Calu3 (cell line): ENCODE measurements at regions not wholly inside any gene's neighbourhood (a gene's known extent, or its start where the extent isn't known, plus 50 kb on each side); places are given as distances from the start of the nearest gene placed in this dataset.

Source experiments
- BruUV-seq: library from RNA; stranded (reverse); fragments of 400-500 nt; replicated peaks from 2 replicates; lab custom pipeline; 2021; lab: Mats Ljungman, UMichigan
- CTCF ChIA-PET: fragments of 300-600 bp; sonication (Branson Sonifier 250); formaldehyde crosslinking; loops from one replicate; lab custom pipeline; 2022; ENCODE audit warnings: antibody characterized with exemption; lab: Charles Lee
- DNase-seq: peaks from one replicate; pipeline ENCODE4 v3.0.0; 2022
- H3K27ac Mint-ChIP-seq: one replicate; pipeline ENCODE4 v1.8.0; 2022; ENCODE audit warnings: mixed read lengths; ENCODE audit not compliant: unreplicated experiment
- H3K27me3 Mint-ChIP-seq: one replicate; pipeline ENCODE4 v1.8.0; 2022; ENCODE audit warnings: mixed read lengths; ENCODE audit not compliant: unreplicated experiment
- H3K36me3 Mint-ChIP-seq: one replicate; pipeline ENCODE4 v1.8.0; 2022; ENCODE audit warnings: mild to moderate bottlenecking, moderate library complexity, mixed read lengths; ENCODE audit not compliant: insufficient read depth, unreplicated experiment
- H3K4me1 Mint-ChIP-seq: one replicate; pipeline ENCODE4 v1.8.0; 2022; ENCODE audit warnings: mild to moderate bottlenecking, low read depth, mixed read lengths; ENCODE audit not compliant: unreplicated experiment
- H3K4me3 Mint-ChIP-seq: one replicate; pipeline ENCODE4 v1.8.0; 2022; ENCODE audit warnings: mild to moderate bottlenecking, low read depth, moderate library complexity, mixed read lengths; ENCODE audit not compliant: unreplicated experiment
- H3K9me3 Mint-ChIP-seq: one replicate; pipeline ENCODE4 v1.8.0; 2022; ENCODE audit warnings: low read depth, mixed read lengths; ENCODE audit not compliant: unreplicated experiment
- intact Hi-C: fragments of 100-400 bp; cut with micrococcal nuclease; formaldehyde crosslinking; loops from one replicate; pipeline ENCODE4 v1.10.0; 2022; ENCODE audit not compliant: unreplicated experiment
- TF ChIP-seq, protein P1 (sequence below): fragments of 200-600 bp; IDR thresholded peaks from one replicate; pipeline ENCODE4 v1.8.0; 2022; ENCODE audit warnings: antibody characterized with exemption; ENCODE audit not compliant: unreplicated experiment

DNA sequence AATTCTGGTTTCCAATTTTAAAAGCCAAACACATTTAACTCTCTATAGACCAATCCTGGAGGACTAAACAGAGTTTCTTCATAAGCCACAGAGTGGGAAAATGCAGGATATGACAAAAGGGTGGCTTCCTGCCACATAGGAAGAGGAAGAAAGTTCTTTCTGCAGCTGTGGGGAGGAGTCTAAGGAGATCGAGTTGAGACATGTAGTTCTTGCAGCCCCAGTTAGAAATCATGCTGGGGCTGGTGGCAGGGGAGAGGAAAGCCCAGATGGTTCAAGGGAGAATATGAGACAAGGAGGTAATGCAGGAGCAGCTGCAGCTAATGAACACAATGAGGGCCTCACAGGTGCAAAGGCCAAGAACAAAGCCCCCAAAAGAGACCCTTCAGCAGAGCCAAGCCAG is 85.0 kb upstream of the ARID2 start:
- intact Hi-C loops = no loop called here
- H3K4me1 Mint-ChIP-seq = peaks cover 19% of the 10 kb centered on the region
- TF ChIP-seq, protein P1, sequence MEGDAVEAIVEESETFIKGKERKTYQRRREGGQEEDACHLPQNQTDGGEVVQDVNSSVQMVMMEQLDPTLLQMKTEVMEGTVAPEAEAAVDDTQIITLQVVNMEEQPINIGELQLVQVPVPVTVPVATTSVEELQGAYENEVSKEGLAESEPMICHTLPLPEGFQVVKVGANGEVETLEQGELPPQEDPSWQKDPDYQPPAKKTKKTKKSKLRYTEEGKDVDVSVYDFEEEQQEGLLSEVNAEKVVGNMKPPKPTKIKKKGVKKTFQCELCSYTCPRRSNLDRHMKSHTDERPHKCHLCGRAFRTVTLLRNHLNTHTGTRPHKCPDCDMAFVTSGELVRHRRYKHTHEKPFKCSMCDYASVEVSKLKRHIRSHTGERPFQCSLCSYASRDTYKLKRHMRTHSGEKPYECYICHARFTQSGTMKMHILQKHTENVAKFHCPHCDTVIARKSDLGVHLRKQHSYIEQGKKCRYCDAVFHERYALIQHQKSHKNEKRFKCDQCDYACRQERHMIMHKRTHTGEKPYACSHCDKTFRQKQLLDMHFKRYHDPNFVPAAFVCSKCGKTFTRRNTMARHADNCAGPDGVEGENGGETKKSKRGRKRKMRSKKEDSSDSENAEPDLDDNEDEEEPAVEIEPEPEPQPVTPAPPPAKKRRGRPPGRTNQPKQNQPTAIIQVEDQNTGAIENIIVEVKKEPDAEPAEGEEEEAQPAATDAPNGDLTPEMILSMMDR = no peak
- peak overlapping the region; percentile 13 for H3K27ac Mint-ChIP-seq
- no peaks in the 10 kb centered on the region for H3K9me3 Mint-ChIP-seq
- BruUV-seq = no TSS peak
- H3K36me3 Mint-ChIP-seq = no peaks in the 10 kb centered on the region
- CTCF ChIA-PET = no interaction called here
- no peaks in the 10 kb centered on the region for H3K27me3 Mint-ChIP-seq
- no peak for DNase-seq
- no peak overlapping the region for H3K4me3 Mint-ChIP-seq

DNA sequence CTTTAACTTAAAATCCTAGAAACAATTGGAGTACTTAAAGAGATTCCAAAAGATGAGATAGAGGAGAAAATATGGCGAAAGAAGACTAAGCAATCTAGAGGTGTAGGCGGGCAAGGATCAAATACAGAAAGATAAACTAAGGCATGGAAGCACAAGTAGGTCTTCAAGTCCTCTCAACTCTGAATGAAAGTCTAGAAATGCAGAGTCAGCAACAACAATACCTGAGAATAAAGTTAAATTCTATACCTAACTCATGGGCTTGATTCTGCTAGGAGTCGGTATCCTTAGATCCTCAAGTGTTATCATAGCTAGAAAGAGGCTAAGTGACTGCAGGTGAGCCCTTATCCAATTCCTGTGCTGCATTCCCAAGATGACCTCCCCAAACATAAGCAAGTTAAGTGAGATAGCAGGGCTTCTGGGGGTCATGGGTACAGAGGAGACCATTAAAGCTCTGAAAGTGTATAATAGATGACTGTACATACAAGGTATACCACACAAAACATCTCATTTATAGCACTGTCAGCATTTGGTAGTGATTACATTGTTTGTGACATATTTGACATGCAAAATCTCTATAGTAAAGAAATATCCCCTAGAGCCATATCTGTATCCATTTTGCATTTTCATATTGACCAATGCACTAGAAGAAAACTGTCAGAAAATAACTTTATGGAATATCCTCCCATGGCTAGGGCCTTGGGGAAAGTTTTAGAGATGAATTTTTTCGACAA is 82.5 kb upstream of the ARID2 start:
- no peak overlapping the region for H3K4me3 Mint-ChIP-seq
- H3K9me3 Mint-ChIP-seq = no peaks in the 10 kb centered on the region
- TF ChIP-seq, protein P1 = no peak
- no peak for DNase-seq
- no TSS peak for BruUV-seq
- no peaks in the 10 kb centered on the region for H3K36me3 Mint-ChIP-seq
- peaks cover 19% of the 10 kb centered on the region for H3K4me1 Mint-ChIP-seq
- no peaks in the 10 kb centered on the region for H3K27me3 Mint-ChIP-seq
- intact Hi-C loops = no loop called here
- no peak overlapping the region for H3K27ac Mint-ChIP-seq
- CTCF ChIA-PET = no interaction called here

DNA sequence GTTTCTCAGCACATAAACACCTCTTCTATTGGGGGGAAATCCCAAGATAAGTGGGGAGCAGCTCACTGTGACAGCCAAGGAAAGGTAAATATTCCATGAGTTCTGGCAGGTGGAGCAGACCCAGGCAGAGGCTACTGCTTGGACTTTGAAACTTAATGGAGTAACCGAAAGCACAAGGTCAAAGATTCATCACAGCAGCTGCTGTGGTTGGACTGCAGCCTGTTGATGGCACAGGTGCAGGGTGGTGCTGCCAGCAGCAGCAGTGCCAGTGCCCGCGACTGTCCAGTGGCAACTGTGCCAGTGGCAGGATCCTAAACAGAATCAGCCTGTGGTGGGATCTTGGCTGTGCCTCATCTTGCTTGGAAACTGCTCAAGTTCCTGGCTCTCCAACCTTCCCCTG is 81.4 kb upstream of the ARID2 start:
- no TSS peak for BruUV-seq
- intact Hi-C loops = no loop called here
- H3K4me3 Mint-ChIP-seq = no peak overlapping the region
- H3K36me3 Mint-ChIP-seq = no peaks in the 10 kb centered on the region
- no peaks in the 10 kb centered on the region for H3K27me3 Mint-ChIP-seq
- DNase-seq = no peak
- TF ChIP-seq, protein P1 = no peak
- peaks cover 19% of the 10 kb centered on the region for H3K4me1 Mint-ChIP-seq
- H3K27ac Mint-ChIP-seq = no peak overlapping the region
- no peaks in the 10 kb centered on the region for H3K9me3 Mint-ChIP-seq
- CTCF ChIA-PET = no interaction called here

DNA sequence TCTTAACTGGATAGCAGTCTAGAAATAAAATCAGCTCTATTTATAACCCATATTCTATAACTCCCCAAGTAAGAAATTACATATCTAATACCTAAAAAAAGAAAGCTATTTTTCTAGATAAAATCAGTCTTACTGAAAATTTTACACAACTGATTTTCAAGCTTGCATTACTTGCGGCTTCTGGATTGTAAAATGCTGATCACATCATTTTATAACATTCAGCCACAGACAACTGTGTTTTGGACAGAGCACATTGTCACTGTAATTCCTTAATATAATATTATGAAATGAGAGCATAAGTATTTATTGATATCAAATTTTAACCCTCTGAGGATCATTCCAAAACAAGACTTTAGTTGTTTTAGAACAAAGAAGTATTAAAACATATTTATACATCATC is 78.5 kb upstream of the ARID2 start:
- no peaks in the 10 kb centered on the region for H3K36me3 Mint-ChIP-seq
- H3K27me3 Mint-ChIP-seq = no peaks in the 10 kb centered on the region
- no peaks in the 10 kb centered on the region for H3K9me3 Mint-ChIP-seq
- H3K4me3 Mint-ChIP-seq = no peak overlapping the region
- CTCF ChIA-PET = no interaction called here
- BruUV-seq = no TSS peak
- TF ChIP-seq, protein P1 = no peak
- intact Hi-C loops = no loop called here
- no peak for DNase-seq
- no peak overlapping the region for H3K27ac Mint-ChIP-seq
- peaks cover 11% of the 10 kb centered on the region for H3K4me1 Mint-ChIP-seq
